ENCODE measurements at regions not wholly inside any gene's neighbourhood (a gene's known extent, or its start where the extent isn't known, plus 50 kb on each side); places are given as distances from the start of the nearest gene placed in this dataset.

DNA sequence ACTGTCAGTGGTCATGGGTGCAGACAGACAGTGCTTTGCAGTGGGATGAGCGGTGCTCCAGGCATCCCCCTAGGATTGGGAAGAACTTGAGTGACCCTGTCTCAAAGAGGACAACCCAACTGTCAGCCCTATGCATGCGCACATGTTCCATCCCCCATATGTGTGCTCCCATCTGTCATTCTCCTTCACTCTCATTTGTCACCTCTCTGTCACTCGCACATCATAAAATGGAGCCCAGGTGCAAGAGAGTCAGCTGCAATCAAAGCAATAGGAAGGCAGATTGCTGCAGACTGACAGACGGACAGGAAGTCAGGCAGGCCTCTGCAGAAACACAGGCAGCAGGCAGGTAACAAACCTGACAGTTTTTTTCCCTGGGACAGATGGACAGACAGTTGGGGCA lies 101.8 kb upstream of the CCL1 start:
- TF ChIP-seq, protein P1, sequence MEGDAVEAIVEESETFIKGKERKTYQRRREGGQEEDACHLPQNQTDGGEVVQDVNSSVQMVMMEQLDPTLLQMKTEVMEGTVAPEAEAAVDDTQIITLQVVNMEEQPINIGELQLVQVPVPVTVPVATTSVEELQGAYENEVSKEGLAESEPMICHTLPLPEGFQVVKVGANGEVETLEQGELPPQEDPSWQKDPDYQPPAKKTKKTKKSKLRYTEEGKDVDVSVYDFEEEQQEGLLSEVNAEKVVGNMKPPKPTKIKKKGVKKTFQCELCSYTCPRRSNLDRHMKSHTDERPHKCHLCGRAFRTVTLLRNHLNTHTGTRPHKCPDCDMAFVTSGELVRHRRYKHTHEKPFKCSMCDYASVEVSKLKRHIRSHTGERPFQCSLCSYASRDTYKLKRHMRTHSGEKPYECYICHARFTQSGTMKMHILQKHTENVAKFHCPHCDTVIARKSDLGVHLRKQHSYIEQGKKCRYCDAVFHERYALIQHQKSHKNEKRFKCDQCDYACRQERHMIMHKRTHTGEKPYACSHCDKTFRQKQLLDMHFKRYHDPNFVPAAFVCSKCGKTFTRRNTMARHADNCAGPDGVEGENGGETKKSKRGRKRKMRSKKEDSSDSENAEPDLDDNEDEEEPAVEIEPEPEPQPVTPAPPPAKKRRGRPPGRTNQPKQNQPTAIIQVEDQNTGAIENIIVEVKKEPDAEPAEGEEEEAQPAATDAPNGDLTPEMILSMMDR (IDR thresholded peaks at IDR 0.05) = no peak
- no peak for TF ChIP-seq POLR2A (IDR thresholded peaks at IDR 0.05)
- no peak for TF ChIP-seq EP300 (IDR thresholded peaks at IDR 0.05)
